Left colon (tissue), 2 donors: ENCODE measurements at regions not wholly inside any gene's neighbourhood (a gene's known extent, or its start where the extent isn't known, plus 50 kb on each side); places are given as distances from the start of the nearest gene placed in this dataset.

ENCODE experiments used
- ATAC-seq: fragments of 200-7000 bp; cut with Tn5 transposase; one replicate; pipeline ENCODE4 v1.9.1; 2020; ENCODE audit warnings: mild to moderate bottlenecking, moderate library complexity
- DNase-seq, 2 donors: peaks; one replicate each; pipeline ENCODE4 v3.0.0-alpha.2; 2020
- intact Hi-C, 2 donors: fragments of 100-400 bp; cut with DNase I in 1 of 2; cut with micrococcal nuclease in 1 of 2; formaldehyde crosslinking; loops; one replicate each; pipeline versions ENCODE4 v1.11.2 to v1.14.0; 2022; cut with DNase I, micrococcal nuclease
- donor health status: DM: no; HTN: no; CAD: no.
- donor health status: DM: yes; HTN: yes; CAD: no.

DNA sequence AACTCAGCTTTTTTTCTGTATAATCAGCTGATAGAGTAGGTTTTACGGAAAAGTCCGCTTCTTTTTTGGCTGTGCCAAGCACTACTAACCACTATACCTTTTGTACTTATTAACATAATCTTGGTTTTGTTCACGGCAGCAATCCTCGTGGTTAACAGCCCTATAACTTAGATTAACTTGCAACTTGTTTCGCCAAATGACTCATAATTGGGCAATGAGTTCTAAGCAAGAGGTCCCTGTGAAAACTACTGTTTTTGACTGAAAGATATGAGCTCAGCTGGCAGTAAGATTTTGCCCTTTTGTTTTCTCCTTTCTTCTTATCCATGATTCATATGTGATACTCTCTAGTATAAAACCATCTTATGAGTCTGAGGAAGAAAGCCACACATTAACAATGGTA is 345.0 kb upstream of the PCDH15 start:
- ATAC-seq: no peak
- no peak for DNase-seq

DNA sequence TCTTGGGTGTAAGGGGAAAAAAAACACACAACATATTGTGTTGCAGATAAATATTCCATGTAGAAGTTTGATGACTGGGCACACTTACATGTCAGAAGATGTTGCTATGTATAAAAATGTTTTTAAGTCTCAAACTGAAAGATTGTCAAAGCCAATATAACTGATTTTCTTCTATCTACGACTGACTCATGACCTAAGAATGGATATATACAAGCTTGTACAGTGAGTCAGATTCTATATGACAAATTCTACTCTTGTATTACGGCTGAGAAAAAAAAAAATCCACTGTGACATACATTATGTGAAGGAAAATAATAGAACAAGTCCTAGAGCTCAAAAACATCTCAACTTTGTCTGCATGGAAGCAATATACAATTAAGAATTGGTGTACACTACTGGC is 343.0 kb upstream of the PCDH15 start:
- intact Hi-C loops: no loop called here
- no peak for ATAC-seq
- no peak for DNase-seq

More for the DNA sequence above, 345.0 kb upstream of the PCDH15 start:
- intact Hi-C loops: no loop called here

DNA sequence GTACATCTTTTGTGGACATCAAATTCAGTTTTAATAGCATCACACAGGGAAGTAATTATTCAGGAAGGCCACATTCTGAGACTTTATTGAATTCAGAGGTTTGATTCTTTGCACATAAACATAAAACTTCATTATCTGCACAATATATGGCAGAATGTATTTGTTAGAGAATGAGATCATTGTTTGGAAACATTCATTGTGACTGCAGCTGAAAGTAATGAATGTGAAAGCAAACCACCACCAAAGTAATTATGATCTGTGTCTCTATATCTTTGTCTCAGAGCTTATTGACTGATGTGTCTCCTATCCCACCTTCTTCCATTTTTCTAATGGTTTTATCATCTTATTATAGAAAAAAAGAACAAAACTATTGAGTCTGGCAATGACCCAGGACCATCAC is 340.9 kb upstream of the PCDH15 start:
- intact Hi-C loops: no loop called here
- no peak for DNase-seq
- no peak for ATAC-seq

DNA sequence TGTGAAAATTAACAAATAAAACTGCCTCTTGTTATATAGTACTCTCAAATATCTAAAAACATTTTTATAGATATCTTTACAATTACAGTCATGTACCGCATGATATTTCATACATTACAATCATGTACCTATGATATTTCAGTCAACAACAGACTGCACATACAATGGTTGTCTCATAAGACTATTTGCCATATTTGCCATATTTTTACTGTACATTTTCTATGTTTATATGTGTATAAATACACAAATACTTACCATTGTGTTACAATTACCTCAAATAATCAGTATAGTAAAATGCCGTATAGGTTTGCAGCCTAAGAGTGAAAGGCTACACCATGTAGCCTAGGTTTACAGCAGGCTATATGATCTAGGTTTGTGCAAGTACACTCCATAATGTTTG is 336.0 kb upstream of the PCDH15 start:
- ATAC-seq: no peak
- intact Hi-C loops: no loop called here

DNA sequence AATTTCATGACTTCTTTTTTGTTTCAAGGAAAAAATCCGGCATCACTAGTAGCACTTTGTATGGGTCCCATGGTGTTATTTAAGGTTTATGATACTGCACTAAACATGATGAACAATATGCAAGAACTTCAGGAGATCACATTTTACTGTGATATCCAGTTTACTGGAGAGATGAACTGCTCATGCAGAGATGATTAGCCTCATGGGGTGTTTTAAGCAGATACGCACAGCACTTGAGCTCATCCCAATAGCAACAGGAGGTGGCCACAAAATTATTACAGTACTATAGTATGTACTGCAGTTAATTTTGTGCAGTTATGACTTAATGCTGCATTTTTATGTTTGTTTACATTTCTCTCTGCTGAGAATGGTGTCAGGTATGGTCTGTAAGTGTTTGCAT is 303.7 kb upstream of the PCDH15 start:
- DNase-seq: no peak
- no peak for ATAC-seq
- intact Hi-C loops: no loop called here

More for the DNA sequence above, 336.0 kb upstream of the PCDH15 start:
- DNase-seq: no peak

DNA sequence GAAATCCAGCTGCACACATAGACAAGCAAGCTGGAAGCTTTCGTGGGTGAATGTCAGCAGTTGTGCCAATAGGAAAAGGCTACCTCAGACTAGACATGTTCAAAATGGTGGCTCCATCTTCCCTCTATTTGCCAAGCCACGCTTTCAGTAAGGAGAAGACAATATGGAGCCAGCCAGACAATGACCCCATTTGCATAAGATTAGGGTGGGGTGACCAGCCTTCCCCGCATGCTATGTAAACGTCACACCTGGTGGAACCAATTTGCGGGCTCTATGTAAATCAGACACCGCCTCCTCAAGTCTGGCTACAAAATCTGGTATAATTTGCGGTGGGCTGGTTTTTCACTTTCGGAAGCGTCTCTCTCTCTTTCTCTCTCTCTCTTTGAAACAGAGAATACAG is 297.4 kb upstream of the PCDH15 start:
- DNase-seq (no peak), ATAC-seq (no peak)
- intact Hi-C loops: no loop called here

DNA sequence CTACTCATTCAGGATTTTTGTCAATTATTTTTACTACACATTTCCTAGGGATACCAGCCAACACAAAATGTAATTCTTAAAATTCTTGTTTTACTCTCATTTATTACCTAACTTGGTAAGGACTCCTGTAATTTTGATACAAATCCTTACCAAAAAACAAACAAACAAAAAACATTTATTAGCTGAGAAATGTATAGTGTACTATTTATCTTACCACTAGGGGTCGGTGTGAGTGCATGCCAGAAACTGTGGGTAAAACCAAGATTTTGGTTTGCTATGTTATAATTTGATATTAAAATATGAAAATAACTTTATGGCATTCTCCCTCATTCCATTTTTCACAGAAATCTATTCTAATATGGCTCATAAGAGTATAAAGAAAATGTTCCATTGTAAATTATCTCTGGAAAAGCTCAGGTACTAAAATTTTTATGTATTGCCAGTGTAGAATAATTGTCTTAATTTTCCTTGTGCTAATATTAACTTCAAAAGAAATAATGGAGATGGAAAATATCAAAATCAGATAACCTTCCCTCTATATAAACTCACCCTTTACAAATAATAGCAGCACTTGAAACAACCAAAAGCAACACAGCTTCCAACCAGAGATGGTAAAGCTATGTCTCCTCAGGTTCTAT is 290.8 kb upstream of the PCDH15 start:
- no peak for DNase-seq
- no peak for ATAC-seq
- intact Hi-C loops: no loop called here

DNA sequence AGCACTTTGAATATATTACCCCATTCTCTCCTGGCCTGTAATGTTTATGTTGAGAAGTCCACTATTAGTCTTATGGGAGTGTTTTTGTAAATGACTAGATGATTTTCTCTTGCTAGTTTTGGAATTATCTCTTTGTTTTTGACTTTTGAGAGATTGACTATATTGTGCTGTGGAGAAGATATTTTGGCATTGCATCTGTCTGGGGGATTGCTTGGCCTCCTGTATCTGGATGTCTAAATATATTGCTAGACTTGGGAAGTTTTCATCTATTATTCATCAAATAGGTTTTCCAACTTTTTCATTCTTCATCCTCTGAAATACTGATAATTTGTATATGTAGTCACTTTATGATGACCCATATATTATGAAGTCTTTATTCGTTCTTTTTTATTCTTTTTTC is 277.1 kb upstream of the PCDH15 start:
- no peak for DNase-seq
- intact Hi-C loops: no loop called here

DNA sequence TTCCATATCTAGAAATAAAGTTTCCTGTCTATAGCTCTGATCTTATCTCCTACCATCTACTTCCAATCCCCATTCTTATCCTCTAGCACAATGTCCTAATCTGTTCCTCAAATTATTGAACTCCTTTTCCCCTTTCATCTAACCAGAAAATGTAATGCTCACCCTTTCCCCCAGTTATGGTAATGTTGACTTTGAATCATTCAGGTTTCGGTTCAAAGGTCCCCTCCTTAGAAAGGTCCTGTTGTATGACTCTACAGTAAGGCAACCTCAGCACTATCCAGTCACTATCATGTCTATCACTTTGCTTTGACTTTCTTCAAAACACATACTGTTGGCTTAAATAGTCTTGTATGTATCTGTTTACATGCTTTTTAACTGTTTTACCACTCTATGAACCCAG is 264.2 kb upstream of the PCDH15 start:
- ATAC-seq (peak; percentile 51), DNase-seq (no peak)
- intact Hi-C loops: no loop called here

More for the DNA sequence above, 277.1 kb upstream of the PCDH15 start:
- no peak for ATAC-seq

DNA sequence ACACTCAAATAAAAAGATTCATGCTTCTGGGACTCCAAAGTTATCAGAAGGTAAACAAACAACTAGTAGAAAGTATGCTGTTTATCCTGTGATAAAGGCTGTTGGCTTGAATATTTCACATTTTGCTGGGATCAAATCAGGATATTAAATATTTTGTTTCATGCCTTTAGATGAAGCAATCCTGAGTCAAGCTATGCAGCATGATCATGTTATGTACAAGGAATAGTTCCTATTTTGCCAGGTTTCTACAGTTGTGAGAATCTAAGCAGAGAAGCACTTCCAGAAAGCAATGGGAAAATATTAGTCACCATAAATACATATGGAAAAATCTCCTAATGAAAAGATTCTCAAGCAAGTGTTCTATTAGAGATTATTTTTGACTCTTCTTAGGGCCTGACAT is 262.8 kb upstream of the PCDH15 start:
- ATAC-seq (no peak), DNase-seq (no peak)
- intact Hi-C loops: no loop called here

DNA sequence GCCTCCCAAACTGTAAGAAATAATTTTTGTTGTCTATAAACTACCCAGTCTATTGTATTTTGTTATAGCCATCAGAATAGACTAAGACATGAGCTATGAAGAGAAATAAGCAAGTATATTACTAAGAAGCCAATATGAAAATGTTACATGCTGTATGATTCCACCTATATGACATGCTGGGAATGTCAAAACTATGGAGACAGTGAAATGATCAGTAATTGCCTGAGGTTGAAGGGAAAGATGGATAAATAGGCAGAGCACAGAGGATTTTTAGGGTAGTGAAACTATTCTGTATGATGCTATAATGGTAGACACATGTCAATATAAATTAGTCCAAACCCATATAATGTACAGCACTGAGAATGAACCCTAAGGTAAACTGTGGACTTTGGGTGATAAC is 261.3 kb upstream of the PCDH15 start:
- DNase-seq (no peak), ATAC-seq (no peak)
- intact Hi-C loops: no loop called here

DNA sequence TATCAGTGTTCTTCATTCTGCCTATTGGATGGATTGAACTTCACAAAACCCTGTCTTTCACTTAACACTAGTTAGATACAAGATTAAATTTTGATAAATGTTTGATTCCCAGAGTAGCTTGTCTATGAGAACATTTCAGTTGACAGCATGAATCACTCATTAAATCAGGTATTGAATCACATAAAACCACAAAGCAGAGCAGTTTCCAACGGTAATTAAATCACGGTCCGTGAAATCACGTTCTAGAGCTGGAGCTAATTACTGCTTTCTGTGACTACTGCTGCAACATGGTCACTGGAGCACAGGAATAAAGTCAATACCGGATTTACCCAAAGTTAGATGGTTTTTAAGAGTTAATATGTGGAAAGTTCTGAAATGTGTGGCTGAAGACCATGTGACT is 257.8 kb upstream of the PCDH15 start:
- ATAC-seq (no peak), DNase-seq (no peak)
- intact Hi-C loops: no loop called here

DNA sequence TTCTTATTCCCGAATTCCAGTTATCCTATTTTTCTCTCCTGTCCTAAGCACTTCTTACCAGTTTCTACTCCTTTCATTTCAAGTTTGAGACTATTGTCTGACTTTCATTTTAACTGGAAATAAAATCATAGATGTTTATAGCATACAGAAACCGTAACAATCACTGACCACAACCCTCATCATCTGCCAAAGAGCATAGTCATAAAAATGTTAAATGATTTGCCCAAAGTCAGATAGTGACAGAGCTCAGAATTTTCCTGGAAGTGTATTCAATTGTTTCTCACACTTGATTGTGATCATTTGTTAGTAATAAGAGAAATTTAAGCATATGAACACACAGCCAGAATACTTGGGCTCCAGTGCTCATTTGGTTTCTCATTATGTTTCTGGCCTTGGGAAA is 250.5 kb upstream of the PCDH15 start:
- ATAC-seq (no peak), DNase-seq (no peak)
- intact Hi-C loops: no loop called here

DNA sequence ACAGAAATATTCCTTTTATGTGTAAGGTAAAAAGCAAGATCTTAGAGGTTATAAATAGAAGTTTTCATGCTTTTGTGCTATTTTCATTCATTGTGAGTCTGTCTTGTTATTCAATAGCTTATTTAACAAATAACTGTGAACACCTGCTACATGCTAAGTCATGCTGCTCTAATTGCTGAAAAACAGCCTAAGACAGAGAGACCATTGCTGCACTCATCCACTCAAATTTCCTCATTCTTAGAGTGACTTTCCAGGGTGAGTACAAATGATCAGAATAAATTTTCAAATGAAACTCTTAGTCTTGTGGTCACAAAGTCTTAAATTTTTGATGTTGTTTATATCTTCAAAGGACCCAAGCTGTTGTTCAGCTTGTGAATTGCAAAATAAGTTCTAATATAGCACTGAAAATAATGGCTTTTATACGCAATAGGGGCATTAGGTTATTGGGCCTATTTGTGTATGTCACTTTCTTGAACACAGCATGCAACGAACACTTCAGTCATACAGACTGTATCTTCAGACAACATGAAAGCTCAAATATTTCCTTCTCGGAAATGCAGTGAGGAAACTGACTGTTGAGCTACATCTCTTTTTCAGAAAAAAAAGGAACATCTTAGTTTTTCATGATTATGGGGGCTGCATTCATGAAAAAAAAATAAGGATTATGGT is 247.9 kb upstream of the PCDH15 start:
- ATAC-seq: no peak
- intact Hi-C loops: no loop called here
- no peak for DNase-seq

DNA sequence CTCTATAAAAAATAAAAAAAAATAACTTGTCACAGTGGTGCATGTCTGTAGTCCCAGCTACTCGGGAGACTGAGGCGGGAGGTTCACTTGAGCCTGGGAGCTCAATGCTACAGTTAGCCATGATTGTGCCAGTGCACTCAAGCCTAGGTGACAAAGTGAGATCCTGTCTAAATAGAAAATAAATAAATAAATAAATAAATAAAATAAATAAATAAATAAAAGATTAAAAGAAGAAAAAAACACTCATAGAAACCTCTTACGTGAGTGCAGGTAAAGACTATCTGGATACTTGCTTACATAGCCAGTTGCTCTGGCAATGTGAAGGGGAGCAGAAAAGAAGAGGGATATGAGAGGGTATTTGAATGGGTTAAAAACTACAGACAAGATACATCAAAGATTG is 242.5 kb upstream of the PCDH15 start:
- ATAC-seq (no peak), DNase-seq (no peak)
- intact Hi-C loops: no loop called here

DNA sequence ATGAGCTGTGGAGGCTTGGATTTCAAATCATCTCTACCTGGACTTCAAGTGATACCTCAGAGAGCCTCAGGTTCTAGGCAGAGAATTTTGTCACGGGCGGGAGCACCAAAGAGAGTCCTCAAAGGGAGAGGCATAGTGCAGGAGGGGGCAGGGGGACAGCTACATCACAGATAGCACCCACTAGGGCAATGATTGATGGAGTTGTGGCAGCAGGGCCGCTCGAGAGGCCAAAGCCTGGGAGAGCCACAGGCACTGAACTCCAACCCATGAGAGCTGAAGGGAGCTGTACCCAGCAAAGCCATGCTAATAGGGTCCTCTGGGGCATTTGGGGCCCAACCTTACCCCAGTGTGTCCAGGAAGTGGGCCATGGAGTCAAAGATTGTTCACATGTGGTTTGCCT is 232.0 kb upstream of the PCDH15 start:
- intact Hi-C loops: no loop called here
- DNase-seq: no peak
- no peak for ATAC-seq

DNA sequence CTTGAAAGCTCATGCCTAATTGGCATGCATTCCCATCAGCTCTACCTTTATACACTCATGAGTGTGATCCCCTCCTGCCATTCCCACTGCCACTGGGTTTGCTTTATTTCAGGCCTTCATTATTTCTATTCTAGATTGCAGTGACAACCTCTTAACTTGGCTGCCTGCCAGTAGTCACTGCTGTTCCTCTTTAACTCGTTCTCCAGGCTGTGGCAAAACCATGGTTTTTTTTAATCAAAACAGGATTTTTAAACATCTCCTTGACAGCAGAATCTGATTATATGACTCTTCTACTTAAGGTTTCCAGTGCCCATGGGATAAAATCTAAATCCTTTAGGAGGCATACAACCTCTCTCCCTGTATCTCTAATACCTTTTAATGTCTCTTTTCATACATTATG is 223.7 kb upstream of the PCDH15 start:
- ATAC-seq: no peak
- no peak for DNase-seq
- intact Hi-C loops: no loop called here

DNA sequence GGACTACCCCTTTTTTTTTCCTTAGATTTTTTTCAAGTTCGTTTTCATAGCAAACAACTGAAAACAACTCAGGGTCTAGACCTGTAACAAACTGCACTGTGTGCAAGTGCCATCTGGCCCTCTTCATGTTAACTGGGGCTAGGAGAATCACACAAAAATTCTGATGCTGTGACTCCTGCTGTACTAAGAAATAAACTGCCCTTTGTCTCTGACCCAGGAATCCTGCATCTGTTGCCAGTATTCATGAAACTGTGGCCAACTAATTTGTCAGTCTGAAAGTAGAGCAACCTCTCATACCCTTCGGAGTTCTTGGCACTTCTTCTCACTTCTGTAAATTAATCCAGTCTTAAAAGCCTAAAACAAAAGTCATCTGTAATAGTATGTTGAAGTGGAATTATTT is 218.4 kb upstream of the PCDH15 start:
- DNase-seq (no peak), ATAC-seq (no peak)
- intact Hi-C loops: no loop called here

DNA sequence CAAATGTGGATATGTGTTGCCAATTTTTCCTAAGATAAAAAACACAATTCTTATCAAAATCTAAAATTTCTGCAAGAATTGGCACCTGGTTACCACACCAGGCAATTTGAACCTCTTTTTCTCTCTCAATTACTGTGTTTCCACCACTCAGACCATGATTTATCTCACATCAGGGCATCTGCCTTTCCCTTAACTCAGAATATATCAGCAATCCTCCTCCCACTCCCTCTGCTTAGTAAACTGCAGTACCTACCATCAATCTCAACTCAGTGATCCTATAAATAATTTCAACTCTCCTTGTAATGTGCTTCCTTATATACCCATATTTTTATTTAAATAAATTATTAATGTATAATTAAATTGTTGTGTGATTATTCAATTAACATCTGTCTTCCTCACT is 212.3 kb upstream of the PCDH15 start:
- intact Hi-C loops: no loop called here
- DNase-seq (no peak), ATAC-seq (no peak)

DNA sequence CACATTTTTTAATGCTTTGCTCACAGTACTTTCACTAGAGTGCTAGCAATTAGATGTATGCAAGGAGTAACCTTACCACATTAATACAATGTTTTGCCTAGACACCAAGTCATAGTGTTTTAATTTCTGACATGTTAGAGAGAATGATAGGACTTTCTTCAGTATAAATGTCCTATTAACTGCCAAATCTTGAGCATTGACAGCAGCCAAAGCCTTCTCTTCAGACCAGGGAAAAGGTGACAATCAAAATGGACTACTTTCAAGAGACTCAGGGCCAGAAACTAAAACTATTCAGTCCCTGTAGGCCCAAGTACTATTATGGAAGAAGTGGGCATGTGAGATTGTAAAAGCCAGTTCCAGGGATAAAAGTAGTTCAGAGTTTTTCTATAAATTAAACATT is 201.4 kb upstream of the PCDH15 start:
- DNase-seq (no peak), ATAC-seq (no peak)
- intact Hi-C loops: no loop called here

DNA sequence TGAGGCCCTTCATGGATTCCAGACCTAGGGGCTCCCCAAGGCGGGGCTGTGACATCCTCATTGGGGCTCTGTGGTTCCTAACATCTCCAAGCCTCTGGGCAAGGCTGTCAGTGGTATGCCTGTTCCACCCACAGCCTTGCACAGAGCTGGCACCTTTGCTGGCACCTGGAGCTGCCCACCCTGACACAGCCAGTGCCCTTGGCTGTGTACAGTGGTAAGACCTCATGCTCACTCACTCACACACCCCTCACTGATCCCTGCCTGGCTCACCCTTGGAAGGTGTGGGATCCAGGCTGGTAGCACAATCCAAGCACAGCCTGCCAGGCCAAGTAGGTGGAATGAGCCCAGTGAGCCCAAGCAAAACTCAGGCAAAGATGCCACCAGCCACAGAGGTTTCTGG is 200.4 kb upstream of the PCDH15 start:
- intact Hi-C loops: no loop called here
- no peak for ATAC-seq
- DNase-seq: no peak
